Fibroblast of the aortic adventitia (primary cell): ENCODE measurements at regions not wholly inside any gene's neighbourhood (a gene's known extent, or its start where the extent isn't known, plus 50 kb on each side); places are given as distances from the start of the nearest gene placed in this dataset.

ENCODE experiments used
- DNase-seq: peaks from one replicate; pipeline ENCODE4 v3.0.0-alpha.2; 2010; ENCODE audit warnings: low read depth
- H3K4me3 ChIP-seq: 2 replicates; pipeline ENCODE4 v1.5.1; 2011; ENCODE audit warnings: low read depth, mild to moderate bottlenecking, control low read depth, low read length, moderate library complexity
- CTCF ChIP-seq: IDR thresholded peaks from 2 replicates; pipeline ENCODE4 v1.5.1; 2011; ENCODE audit warnings: mild to moderate bottlenecking, low read length, control low read depth, inconsistent platforms; ENCODE audit not compliant: insufficient read depth

DNA sequence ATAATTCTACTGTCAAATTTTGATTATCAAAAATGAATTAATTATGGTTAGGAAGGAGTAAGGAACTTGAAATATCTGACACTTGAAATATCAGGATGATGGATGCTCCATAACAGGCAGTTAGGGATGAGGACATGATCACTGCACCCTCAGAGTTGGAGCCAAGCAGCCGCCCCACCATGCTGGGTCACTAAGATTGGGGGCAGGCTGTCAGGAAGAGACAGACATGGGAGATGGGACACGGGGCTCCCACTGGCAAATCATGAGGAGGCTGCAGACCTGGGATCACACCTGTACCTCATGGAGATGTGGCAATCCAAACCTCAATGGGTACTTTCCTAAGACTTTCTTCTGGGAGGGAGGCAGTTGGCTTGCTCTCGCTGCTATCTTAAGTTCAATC, 982.0 kb upstream of the ZEB2 start:
- no peak for DNase-seq
- H3K4me3 ChIP-seq = no peak overlapping the region
- TF ChIP-seq CTCF = no peak

DNA sequence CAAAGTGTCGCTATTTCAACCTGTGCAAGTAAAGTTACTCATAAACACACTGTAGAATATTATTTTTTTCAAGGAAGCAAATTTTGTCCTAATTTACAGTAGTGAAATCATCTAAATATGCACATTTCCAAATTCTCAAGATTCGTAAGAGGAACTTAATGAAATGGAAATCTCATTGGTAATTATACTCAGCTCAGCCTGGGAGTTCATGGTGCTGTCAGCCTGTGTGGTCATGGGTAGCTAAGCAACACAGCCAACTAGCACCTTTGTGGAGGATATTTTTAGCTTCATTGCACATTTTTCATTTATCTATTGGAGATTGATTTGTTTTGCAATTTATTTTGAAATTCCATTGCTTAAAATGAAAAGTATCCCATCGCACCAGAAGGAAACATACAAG, 975.7 kb upstream of the ZEB2 start:
- TF ChIP-seq CTCF = no peak
- H3K4me3 ChIP-seq = no peak overlapping the region
- DNase-seq = no peak

GRCh38 chr2:145494441-145494840, 974.5 kb upstream of the ZEB2 start:
- H3K4me3 ChIP-seq = no peak overlapping the region
- no peak for DNase-seq
- no peak for TF ChIP-seq CTCF

DNA sequence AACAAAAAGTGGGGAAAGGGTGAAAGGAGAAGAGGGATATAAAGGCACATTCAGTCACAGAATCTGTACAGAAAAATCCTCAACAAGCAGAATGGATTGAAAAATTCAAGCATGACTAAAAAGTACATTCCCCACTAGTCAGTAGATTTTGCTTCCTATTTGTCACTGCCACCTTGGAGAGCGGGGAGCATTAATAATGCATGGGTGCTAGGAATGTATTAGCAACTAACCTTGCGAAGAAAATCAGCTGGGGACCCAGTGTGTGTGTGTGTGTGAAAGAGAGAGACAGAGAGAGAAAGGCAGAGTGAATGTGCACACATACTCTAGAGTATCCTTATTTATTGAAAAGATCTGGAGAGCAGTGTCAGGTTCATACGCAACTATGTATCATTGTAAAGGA, 968.7 kb upstream of the ZEB2 start:
- no peak overlapping the region for H3K4me3 ChIP-seq
- TF ChIP-seq CTCF = no peak
- DNase-seq = no peak

DNA sequence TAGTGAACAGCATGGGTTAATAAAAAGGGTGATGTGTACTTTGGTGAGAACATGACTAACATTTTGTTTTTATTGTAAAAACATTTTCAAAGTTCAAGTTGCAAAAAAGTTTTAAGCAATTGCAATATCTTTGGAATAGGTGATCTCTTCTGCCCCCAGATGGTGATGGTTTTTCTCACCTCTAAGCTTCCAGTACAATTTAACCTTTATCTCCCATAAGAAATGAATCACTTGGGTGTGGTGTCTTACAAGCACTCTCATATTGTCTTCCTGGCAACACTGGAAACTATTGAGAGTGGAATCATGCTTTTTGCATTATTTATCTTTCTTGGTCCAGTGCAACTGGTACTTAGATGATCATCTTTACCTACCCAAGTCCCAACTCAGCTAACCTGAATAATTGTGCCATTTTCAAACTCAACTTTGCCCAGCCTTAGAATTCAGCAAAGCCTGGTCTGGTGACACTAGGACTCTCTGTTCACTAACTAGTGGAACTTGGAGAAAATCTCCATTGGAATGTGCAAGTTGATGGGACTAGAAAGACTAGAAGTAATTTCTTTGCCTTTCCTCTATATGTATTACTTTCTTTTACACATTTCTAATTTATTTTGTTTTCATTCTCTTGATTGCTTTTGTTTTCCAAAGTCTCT, 964.7 kb upstream of the ZEB2 start:
- TF ChIP-seq CTCF = peak; percentile 46
- DNase-seq = peak; percentile 90
- H3K4me3 ChIP-seq = no peak overlapping the region

DNA sequence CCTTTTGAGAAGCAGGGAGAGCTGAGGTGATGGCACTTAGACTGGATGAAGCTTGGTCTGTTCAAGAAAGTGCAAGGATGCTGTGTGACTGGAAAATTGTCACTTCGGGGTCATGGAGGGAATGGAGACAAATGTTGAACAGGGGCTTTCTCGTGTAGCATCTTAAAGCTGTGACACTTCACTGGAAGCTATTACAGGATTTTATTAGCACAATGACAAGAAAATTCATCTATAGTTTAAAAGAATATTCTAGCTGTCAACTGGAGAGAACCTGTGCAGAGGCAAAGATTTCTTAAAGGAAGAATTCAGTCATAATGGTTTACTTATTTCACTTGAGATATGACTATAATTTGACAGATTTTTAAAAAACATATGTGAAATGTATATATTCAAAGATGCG, 963.9 kb upstream of the ZEB2 start:
- no peak overlapping the region for H3K4me3 ChIP-seq
- TF ChIP-seq CTCF = no peak
- DNase-seq = no peak

DNA sequence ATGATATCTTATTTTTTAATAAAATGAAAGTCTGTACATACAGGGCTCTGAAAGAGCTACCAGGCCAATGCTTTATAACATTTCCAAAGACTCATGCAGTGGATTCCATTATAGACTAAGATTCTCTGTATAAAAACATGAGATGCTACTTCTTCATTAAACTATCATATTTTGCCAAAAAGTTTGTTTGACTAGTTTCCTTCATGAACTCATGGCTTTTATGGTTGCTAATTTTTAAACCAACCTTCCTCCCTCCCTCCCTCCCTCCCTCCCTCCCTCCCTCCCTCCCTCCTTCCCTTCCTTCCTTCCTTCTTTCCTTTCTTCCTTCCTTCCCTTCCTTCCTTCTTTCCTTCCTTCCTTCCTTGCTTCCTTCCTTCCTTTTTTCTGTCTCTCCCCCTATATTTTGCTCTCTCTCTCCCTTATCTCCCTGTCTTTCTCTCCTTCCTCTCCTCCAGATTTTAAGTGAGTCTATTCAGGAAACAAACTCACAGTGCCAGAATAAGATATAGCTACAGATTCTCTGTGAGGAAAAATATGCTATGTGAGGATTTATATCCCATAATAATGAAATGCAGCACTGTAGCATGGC, 961.5 kb upstream of the ZEB2 start:
- DNase-seq = no peak

More for the DNA sequence above, 961.5 kb upstream of the ZEB2 start:
- no peak overlapping the region for H3K4me3 ChIP-seq
- TF ChIP-seq CTCF = no peak
